CD4-positive, alpha-beta T cell (primary cell): ENCODE measurements at regions not wholly inside any gene's neighbourhood (a gene's known extent, or its start where the extent isn't known, plus 50 kb on each side); places are given as distances from the start of the nearest gene placed in this dataset.

ENCODE experiments used
- ATAC-seq: fragments of 200-7000 bp; cut with Tn5 transposase; one replicate; pipeline ENCODE4 v1.10.0; 2022; ENCODE audit warnings: mild to moderate bottlenecking; ENCODE audit not compliant: poor library complexity
- CTCF ChIA-PET: fragments of 350-600 bp; sonication (Branson Sonifier 250); formaldehyde crosslinking; loops from one replicate; lab custom pipeline; 2021; ENCODE audit warnings: antibody characterized with exemption, inconsistent platforms; lab: Charles Lee
- POLR2A ChIA-PET: fragments of 350-600 bp; sonication (Branson Sonifier 250); formaldehyde crosslinking; loops from one replicate; lab custom pipeline; 2021; ENCODE audit warnings: antibody characterized with exemption, inconsistent platforms; lab: Charles Lee
- DNase-seq, 14 experiments: peaks; one replicate each; pipeline ENCODE4 v3.0.0-alpha.2; 2013 to 2020; ENCODE audit warnings: mixed read lengths in 2 of 14
- H3K27ac ChIP-seq, 2 donors: one replicate each; pipeline versions ENCODE4 v1.5.1 to v1.7.0; 2013; ENCODE audit warnings: low read length in 2 of 2, low read depth in 1 of 2, mild to moderate bottlenecking in 1 of 2
- H3K27me3 ChIP-seq, 2 experiments: 1 replicate in 1 of 2; 2 replicates in 1 of 2; pipeline versions ENCODE4 v1.6.1 to v1.7.0; 2013; ENCODE audit warnings: low read length in 2 of 2, control low read depth in 1 of 2, mild to moderate bottlenecking in 1 of 2, moderate library complexity in 1 of 2; ENCODE audit not compliant: insufficient read depth in 2 of 2, control insufficient read depth in 1 of 2
- H3K36me3 ChIP-seq: one replicate; pipeline ENCODE4 v1.6.1; 2013; ENCODE audit warnings: low read length, control low read depth; ENCODE audit not compliant: insufficient read depth
- H3K4me1 ChIP-seq: one replicate; pipeline ENCODE4 v1.6.1; 2013; ENCODE audit warnings: low read length, control low read depth; ENCODE audit not compliant: insufficient read depth
- H3K4me3 ChIP-seq: one replicate; pipeline ENCODE4 v1.5.1; 2013; ENCODE audit warnings: mild to moderate bottlenecking, low read length, moderate library complexity
- H3K9me3 ChIP-seq, 2 experiments: 1 replicate in 1 of 2; 2 replicates in 1 of 2; pipeline versions ENCODE4 v1.6.1 to v1.7.0; 2013; ENCODE audit warnings: low read length in 2 of 2, mild to moderate bottlenecking in 2 of 2, control low read depth in 1 of 2, moderate library complexity in 1 of 2; ENCODE audit not compliant: control insufficient read depth in 1 of 2, insufficient read depth in 1 of 2
- H3K27ac Mint-ChIP-seq: one replicate; pipeline ENCODE4 v1.8.0; 2020; ENCODE audit warnings: mixed read lengths
- H3K27me3 Mint-ChIP-seq: one replicate; pipeline ENCODE4 v1.8.0; 2021; ENCODE audit warnings: mixed read lengths
- H3K36me3 Mint-ChIP-seq: one replicate; pipeline ENCODE4 v1.8.0; 2021; ENCODE audit warnings: low read depth, mixed read lengths
- H3K4me1 Mint-ChIP-seq: one replicate; pipeline ENCODE4 v1.8.0; 2021; ENCODE audit warnings: low read depth, mixed read lengths
- H3K4me3 Mint-ChIP-seq: one replicate; pipeline ENCODE4 v1.8.0; 2020; ENCODE audit warnings: mild to moderate bottlenecking, mixed read lengths
- H3K9me3 Mint-ChIP-seq: one replicate; pipeline ENCODE4 v1.8.0; 2020; ENCODE audit warnings: mixed read lengths
- intact Hi-C, 2 experiments: fragments of 100-400 bp; cut with DNase I in 1 of 2; cut with micrococcal nuclease in 1 of 2; formaldehyde crosslinking; loops; one replicate each; pipeline versions ENCODE4 v1.15.1 to v1.9.0; 2023 to 2025; cut with DNase I, micrococcal nuclease
- TF ChIP-seq, protein P1 (sequence below): fragments of 200-600 bp; IDR thresholded peaks from one replicate; pipeline ENCODE4 v1.8.0; 2022; ENCODE audit warnings: antibody characterized with exemption, mild to moderate bottlenecking

DNA sequence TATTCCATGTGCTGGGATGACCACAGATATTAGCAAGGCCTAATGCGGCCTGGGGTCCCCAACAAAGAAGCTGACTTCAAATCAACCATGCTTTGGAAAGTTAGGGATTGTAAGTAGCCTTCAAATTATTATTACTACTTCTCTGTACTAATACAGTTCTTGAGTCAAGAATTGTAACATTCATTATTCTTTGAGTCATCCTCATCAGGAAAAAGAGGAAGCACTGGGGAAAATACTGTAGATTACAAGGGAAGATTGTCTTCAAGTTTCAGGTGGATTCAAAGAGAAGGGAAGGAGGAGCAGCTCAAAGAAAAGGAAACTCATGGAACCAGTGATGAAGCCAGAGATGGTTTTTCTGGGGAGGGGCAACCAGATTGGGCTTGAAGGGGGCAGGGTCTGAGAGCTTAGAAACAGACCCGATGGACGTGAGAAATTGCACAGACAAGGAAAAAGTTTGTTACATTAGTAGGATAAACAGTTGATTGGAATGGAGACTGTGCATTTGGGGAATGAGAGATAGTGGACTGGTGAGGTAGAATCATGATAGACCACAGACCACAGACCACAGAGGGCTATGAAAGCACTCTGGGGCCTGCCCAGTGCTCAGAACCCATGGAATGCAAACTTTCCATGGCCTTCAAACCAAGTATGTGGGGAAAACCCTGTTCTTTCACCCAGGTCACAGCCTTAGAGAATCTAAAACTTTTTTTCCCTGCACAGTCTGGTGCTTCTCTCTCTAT is 209.9 kb downstream of the ZNF365 start:
- H3K4me1 ChIP-seq, result no peaks in the 10 kb centered on the region
- CTCF ChIA-PET, result no interaction called here
- Mint-ChIP-seq H3K36me3 (no peaks in the 10 kb centered on the region), H3K4me3 (no peak overlapping the region), H3K4me1 (no peaks in the 10 kb centered on the region), H3K9me3 (no peaks in the 10 kb centered on the region), H3K27me3 (no peaks in the 10 kb centered on the region), H3K27ac (no peak overlapping the region)
- TF ChIP-seq, protein P1, sequence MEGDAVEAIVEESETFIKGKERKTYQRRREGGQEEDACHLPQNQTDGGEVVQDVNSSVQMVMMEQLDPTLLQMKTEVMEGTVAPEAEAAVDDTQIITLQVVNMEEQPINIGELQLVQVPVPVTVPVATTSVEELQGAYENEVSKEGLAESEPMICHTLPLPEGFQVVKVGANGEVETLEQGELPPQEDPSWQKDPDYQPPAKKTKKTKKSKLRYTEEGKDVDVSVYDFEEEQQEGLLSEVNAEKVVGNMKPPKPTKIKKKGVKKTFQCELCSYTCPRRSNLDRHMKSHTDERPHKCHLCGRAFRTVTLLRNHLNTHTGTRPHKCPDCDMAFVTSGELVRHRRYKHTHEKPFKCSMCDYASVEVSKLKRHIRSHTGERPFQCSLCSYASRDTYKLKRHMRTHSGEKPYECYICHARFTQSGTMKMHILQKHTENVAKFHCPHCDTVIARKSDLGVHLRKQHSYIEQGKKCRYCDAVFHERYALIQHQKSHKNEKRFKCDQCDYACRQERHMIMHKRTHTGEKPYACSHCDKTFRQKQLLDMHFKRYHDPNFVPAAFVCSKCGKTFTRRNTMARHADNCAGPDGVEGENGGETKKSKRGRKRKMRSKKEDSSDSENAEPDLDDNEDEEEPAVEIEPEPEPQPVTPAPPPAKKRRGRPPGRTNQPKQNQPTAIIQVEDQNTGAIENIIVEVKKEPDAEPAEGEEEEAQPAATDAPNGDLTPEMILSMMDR, result no peak
- intact Hi-C loops, result no loop called here
- no peak overlapping the region for H3K4me3 ChIP-seq
- DNase-seq, result no peak
- no peaks in the 10 kb centered on the region for H3K36me3 ChIP-seq
- H3K27ac ChIP-seq, result no peak overlapping the region
- no peaks in the 10 kb centered on the region for H3K27me3 ChIP-seq
- no peak for ATAC-seq
- no peaks in the 10 kb centered on the region for H3K9me3 ChIP-seq
- POLR2A ChIA-PET, result no interaction called here

DNA sequence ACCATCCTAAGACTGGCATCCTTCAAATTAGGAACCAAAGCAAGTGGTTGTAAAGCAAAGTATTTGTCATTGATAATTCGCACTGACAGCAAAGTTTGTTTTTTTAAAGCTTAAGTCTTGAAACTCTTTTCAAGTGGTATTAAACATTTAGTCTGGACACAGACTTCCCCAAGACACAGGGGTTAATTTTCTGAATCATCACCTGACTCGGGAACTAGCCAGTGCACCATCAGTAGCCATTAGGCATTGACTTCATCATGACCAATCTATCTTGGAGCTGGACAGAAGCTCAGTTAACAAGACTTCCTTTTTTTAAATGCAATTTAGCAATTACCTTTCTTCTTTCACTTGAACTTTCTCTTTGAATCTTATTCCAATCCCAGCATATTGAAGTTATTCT is 210.6 kb downstream of the ZNF365 start:
- POLR2A ChIA-PET, result no interaction called here
- no peak for DNase-seq
- intact Hi-C loops, result no loop called here
- Histone ChIP-seq H3K36me3 (no peaks in the 10 kb centered on the region), H3K27ac (no peak overlapping the region), H3K9me3 (no peaks in the 10 kb centered on the region), H3K27me3 (no peaks in the 10 kb centered on the region), H3K4me1 (no peaks in the 10 kb centered on the region), H3K4me3 (no peak overlapping the region)
- H3K27me3 Mint-ChIP-seq, result no peaks in the 10 kb centered on the region
- H3K4me3 Mint-ChIP-seq, result no peak overlapping the region
- H3K27ac Mint-ChIP-seq, result no peak overlapping the region
- no peaks in the 10 kb centered on the region for H3K36me3 Mint-ChIP-seq
- TF ChIP-seq, protein P1, result no peak
- ATAC-seq, result no peak
- H3K4me1 Mint-ChIP-seq, result no peaks in the 10 kb centered on the region
- CTCF ChIA-PET, result no interaction called here
- no peaks in the 10 kb centered on the region for H3K9me3 Mint-ChIP-seq

DNA sequence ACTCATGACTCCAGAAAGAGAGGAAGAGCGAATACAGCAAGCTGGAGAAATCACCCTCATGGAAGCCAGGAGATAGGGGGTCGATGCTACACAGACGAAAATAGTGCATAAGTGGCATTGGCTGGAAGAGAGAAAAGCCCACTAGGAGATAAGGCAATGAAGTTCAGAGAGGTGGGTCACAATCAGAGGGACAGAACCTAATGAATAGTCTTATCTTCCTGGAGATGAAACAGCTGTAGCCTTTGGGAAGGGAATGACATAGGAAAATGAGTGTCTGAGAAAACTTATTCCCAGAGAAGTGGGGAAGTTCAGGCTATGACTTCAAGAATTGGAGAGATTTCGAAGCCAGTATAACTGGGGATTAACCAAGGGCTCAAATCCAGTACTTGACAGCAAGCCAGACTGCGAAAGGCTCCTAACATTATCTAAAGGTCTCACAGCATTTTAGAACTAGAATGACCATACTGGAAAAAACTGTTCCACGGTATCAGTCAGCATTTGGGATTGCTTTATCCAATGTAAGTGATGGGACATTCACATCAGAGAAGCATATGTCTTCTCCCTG is 211.1 kb downstream of the ZNF365 start:
- Mint-ChIP-seq H3K4me3 (no peak overlapping the region), H3K36me3 (no peaks in the 10 kb centered on the region), H3K9me3 (no peaks in the 10 kb centered on the region), H3K4me1 (no peaks in the 10 kb centered on the region), H3K27ac (no peak overlapping the region), H3K27me3 (no peaks in the 10 kb centered on the region)
- TF ChIP-seq, protein P1, result no peak
- DNase-seq (no peak), ATAC-seq (no peak)
- no peaks in the 10 kb centered on the region for H3K27me3 ChIP-seq
- H3K36me3 ChIP-seq, result no peaks in the 10 kb centered on the region
- no peak overlapping the region for H3K4me3 ChIP-seq
- intact Hi-C loops, result no loop called here
- POLR2A ChIA-PET, result no interaction called here
- H3K9me3 ChIP-seq, result no peaks in the 10 kb centered on the region
- no peak overlapping the region for H3K27ac ChIP-seq
- CTCF ChIA-PET, result no interaction called here
- no peaks in the 10 kb centered on the region for H3K4me1 ChIP-seq
